Mononuclear cell (primary cell): ENCODE measurements at regions not wholly inside any gene's neighbourhood (a gene's known extent, or its start where the extent isn't known, plus 50 kb on each side); places are given as distances from the start of the nearest gene placed in this dataset.
"Not testable (repeated sequence)": the region's sequence is repeated elsewhere in the genome, so short reads cannot be mapped to it uniquely, and the experiment has no call there.

Experiments
- H3K27me3 ChIP-seq: 2 replicates; pipeline ENCODE4 v1.6.0; 2011; ENCODE audit warnings: low read length, control low read depth; ENCODE audit not compliant: insufficient read depth
- H3K4me1 ChIP-seq: 2 replicates; pipeline ENCODE4 v1.5.1; 2011; ENCODE audit warnings: mild to moderate bottlenecking, low read length, control low read depth; ENCODE audit not compliant: insufficient read depth
- H3K4me3 ChIP-seq: 2 replicates; pipeline ENCODE4 v1.5.1; 2011; ENCODE audit warnings: mild to moderate bottlenecking, low read length, moderate library complexity
- H3K9me3 ChIP-seq: 2 replicates; pipeline ENCODE4 v1.5.1; 2011; ENCODE audit warnings: low read depth, mild to moderate bottlenecking, control low read depth, low read length

GRCh38 chr17:70938336-70938735, 769.0 kb downstream of the KCNJ2 start:
- Histone ChIP-seq H3K9me3 (no peaks in the 10 kb centered on the region), H3K4me1 (no peaks in the 10 kb centered on the region), H3K27me3 (no peaks in the 10 kb centered on the region), H3K4me3 (no peak overlapping the region)

DNA sequence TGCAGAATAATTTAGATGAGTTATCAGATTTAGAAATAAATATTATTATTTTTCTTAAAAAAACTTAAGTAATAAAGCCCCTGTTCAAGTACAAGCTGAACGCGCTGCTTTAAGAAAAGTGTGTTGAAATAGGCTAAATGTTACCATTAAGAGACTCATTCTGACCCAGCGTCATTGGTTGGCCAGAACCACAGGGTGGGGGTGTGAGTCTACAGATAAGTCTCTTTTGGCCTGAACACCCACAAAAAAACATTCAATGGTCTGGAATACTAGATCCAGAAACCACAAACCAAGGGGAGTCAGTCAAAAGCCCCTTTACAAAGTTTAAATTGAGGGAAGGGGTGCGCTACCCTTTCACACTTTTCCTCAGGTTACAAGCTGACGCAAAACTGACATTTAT, 776.1 kb downstream of the KCNJ2 start:
- Histone ChIP-seq H3K4me3 (no peak overlapping the region), H3K27me3 (no peaks in the 10 kb centered on the region), H3K9me3 (no peaks in the 10 kb centered on the region), H3K4me1 (no peaks in the 10 kb centered on the region)

DNA sequence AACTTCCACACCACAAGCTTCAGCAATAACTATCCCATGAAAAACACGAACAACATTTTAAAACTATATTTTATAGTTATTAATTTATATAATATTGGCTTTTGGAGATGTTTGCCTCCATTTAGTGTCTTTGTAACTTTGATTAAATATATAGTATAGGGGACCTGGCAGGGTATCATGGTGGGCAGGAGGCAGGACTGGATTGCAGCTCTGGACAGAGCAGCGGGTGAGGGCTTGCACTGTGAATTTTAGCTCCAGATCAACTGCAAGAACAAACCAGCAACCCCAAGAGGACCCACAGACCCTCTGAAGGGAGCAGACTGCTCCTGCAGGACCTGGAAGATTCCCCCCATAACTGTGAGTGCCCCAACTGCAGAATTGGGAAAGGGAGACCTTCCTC, 777.9 kb downstream of the KCNJ2 start:
- no peaks in the 10 kb centered on the region for H3K9me3 ChIP-seq
- H3K4me3 ChIP-seq, result no peak overlapping the region
- no peaks in the 10 kb centered on the region for H3K4me1 ChIP-seq
- no peaks in the 10 kb centered on the region for H3K27me3 ChIP-seq

- no peaks in the 10 kb centered on the region for H3K4me1 ChIP-seq
- no peaks in the 10 kb centered on the region for H3K9me3 ChIP-seq
- H3K27me3 ChIP-seq, result no peaks in the 10 kb centered on the region
- no peak overlapping the region for H3K4me3 ChIP-seq
Observed at GRCh38 chr17:70947636-70948565, 778.6 kb downstream of the KCNJ2 start.

GRCh38 chr17:70953140-70953539, 783.8 kb downstream of the KCNJ2 start:
- H3K9me3 ChIP-seq, result not testable (repeated sequence)

GRCh38 chr17:70955441-70955840, 786.1 kb downstream of the KCNJ2 start:
- Histone ChIP-seq H3K9me3 (no peaks in the 10 kb centered on the region), H3K27me3 (no peaks in the 10 kb centered on the region), H3K4me3 (no peak overlapping the region), H3K4me1 (no peaks in the 10 kb centered on the region)

More at GRCh38 chr17:70953140-70953539, 783.8 kb downstream of the KCNJ2 start:
- not testable (repeated sequence) for H3K4me1 ChIP-seq, H3K4me3 ChIP-seq, H3K27me3 ChIP-seq

DNA sequence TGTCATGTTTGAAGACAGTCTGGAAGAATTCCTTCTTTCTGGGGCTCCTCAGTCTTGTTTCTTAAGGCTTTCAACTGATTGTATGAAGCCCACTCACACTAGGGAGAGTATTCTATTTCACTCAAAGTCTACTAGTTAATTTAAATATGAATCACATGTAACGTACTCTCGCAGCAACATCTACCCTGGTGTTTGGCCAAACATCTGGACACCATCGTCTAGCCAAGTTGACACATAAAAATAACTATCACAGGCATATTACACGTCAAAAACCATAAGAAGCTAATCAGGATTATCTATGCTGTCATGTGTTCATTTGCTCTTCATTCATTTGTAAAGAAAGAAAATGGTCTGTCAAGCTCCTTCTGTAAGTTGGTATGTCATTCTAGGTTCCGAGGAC, 787.4 kb downstream of the KCNJ2 start:
- H3K9me3 ChIP-seq, result no peaks in the 10 kb centered on the region
- no peaks in the 10 kb centered on the region for H3K4me1 ChIP-seq
- H3K27me3 ChIP-seq, result no peaks in the 10 kb centered on the region
- H3K4me3 ChIP-seq, result no peak overlapping the region

DNA sequence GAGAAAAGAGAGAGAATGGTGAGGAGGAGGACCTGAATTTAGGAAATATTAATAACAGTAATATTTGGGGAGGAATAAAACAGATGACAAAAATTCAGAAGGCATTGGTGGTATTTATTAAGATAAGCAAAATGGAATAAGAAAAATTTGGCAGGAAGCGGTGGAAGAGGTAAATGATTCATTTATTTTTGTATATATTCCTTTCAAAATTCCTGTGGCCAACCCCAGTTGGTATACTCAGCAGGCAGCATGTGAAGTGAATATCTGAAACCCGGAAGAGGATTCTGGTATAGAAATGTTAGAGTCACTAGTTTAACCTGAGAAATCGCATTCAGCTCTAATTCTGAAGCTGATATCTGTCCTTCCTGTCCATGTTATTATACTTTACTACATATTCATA, 792.0 kb downstream of the KCNJ2 start:
- no peaks in the 10 kb centered on the region for H3K27me3 ChIP-seq
- H3K4me3 ChIP-seq, result no peak overlapping the region
- peaks cover 9% of the 10 kb centered on the region for H3K9me3 ChIP-seq
- no peaks in the 10 kb centered on the region for H3K4me1 ChIP-seq

GRCh38 chr17:70968302-70968701, 799.0 kb downstream of the KCNJ2 start:
- Histone ChIP-seq H3K27me3 (no peaks in the 10 kb centered on the region), H3K4me3 (no peak overlapping the region), H3K9me3 (peaks cover 9% of the 10 kb centered on the region), H3K4me1 (no peaks in the 10 kb centered on the region)

DNA sequence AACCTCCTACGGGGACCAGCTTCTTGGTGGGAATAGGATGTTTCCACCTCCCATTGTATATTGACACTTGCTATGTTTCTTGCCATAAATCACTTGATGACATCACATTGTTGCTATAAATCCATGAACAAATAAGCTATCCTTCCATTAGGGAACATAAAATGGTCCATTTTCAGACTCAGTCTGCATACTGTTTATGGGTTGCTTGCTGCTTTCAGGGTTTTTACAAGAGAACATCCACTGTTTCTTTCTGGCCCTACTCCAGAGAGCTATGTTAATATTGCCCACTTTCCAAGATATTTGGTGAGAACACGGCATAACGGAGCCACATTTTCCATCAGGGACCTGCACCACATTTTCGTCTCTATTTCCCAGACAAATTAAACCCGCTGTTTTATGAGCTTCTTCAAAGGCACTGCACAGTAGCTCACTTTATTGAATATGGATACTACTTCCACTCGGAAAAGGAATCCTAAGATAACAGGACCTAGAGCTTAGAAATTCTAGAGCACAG, 800.2 kb downstream of the KCNJ2 start:
- no peaks in the 10 kb centered on the region for H3K27me3 ChIP-seq
- H3K4me1 ChIP-seq, result no peaks in the 10 kb centered on the region
- peaks cover 9% of the 10 kb centered on the region for H3K9me3 ChIP-seq
- H3K4me3 ChIP-seq, result no peak overlapping the region

DNA sequence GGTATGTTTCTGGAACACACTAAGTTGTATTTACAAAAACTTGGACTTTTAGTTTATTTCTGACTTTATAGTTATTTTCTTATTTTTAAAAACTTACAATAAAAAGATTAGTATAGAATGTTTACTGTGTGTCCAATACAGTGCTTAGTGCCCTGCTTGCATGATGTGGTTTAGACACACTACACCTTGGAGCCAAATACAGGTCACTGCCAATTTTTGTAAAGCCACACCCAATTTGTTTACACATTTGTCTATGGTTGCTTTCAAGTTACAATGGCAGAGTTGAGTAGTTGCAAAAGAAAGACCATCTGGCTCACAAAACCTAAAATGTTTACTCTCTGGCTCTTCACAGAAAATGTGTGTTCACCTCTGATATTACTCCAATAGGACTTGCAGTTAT, 807.1 kb downstream of the KCNJ2 start:
- Histone ChIP-seq H3K4me3 (no peak overlapping the region), H3K27me3 (no peaks in the 10 kb centered on the region), H3K9me3 (no peaks in the 10 kb centered on the region), H3K4me1 (no peaks in the 10 kb centered on the region)

DNA sequence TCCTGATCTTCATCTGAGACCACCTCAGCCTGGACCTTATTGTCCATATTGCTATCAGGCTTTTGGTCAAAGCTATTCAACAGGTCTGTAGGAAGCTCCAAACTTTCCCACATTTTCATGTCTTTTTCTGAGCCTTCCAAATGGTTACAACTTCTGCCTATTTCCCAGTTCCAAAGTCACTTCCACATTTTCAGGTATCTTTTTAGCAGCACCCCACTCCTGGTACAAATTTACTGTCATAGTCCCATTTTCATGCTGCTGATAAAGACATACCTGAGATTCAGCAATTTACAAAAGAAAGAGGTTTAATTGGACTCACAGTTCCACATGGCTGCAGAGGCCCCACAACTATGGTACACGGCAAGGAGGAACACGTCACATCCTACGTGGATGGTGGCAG, 815.5 kb downstream of the KCNJ2 start:
- Histone ChIP-seq H3K9me3 (peaks cover 7% of the 10 kb centered on the region), H3K4me3 (no peak overlapping the region), H3K27me3 (no peaks in the 10 kb centered on the region), H3K4me1 (no peaks in the 10 kb centered on the region)

GRCh38 chr17:70987867-70988340, 818.6 kb downstream of the KCNJ2 start:
- no peak overlapping the region for H3K4me3 ChIP-seq
- no peaks in the 10 kb centered on the region for H3K27me3 ChIP-seq
- H3K9me3 ChIP-seq, result peaks cover 7% of the 10 kb centered on the region
- no peaks in the 10 kb centered on the region for H3K4me1 ChIP-seq

- peaks cover 7% of the 10 kb centered on the region for H3K9me3 ChIP-seq
- no peaks in the 10 kb centered on the region for H3K27me3 ChIP-seq
- H3K4me3 ChIP-seq, result no peak overlapping the region
- H3K4me1 ChIP-seq, result no peaks in the 10 kb centered on the region
Observed at GRCh38 chr17:70988622-70989021, 819.3 kb downstream of the KCNJ2 start.

DNA sequence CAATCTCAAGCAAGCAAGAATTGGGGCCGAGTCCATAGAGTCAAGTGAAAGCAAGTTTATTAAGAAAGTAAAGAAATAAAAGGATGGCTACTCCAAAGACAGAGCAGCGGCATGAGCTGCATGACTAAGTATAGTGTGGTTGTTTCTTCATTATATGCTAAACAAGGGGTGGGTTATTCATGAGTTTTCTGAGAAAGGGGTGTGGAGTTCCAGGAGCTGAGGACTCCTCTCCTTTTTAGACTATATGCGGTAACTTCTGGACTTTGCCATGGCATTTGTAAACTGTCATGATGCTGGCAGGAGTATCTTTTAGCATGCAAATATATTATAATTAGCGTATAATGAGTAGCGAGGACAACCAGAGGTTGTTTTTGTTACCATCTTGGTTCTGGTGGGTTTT, 819.9 kb downstream of the KCNJ2 start:
- no peaks in the 10 kb centered on the region for H3K4me1 ChIP-seq

DNA sequence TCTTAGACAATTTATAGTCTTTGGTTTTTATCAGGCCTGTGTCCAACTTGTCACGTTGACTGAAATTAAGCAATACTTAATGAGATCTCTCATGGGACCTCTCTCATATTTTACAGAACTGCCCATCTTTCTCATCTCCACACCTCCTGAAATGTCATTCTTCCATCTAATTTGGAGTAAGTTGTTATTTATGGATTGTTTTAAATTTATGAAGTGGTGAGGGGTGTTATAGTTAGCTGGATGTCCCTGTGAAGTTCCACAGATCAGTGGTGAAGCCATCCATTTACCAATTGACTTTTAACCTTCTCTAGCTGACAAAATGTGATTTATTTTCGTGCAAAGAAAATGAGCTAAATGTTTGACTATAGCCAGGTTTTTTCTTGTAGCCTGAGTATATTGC, 824.9 kb downstream of the KCNJ2 start:
- Histone ChIP-seq H3K4me3 (no peak overlapping the region), H3K4me1 (no peaks in the 10 kb centered on the region), H3K27me3 (no peaks in the 10 kb centered on the region), H3K9me3 (no peaks in the 10 kb centered on the region)

More for the DNA sequence above, 819.9 kb downstream of the KCNJ2 start:
- Histone ChIP-seq H3K27me3 (no peaks in the 10 kb centered on the region), H3K9me3 (peaks cover 7% of the 10 kb centered on the region), H3K4me3 (no peak overlapping the region)
